ENCODE measurements at regions not wholly inside any gene's neighbourhood (a gene's known extent, or its start where the extent isn't known, plus 50 kb on each side); places are given as distances from the start of the nearest gene placed in this dataset.

GRCh38 chr17:71726341-71726740 lies 394.5 kb upstream of the SOX9 start:
- TF ChIP-seq, protein P1, sequence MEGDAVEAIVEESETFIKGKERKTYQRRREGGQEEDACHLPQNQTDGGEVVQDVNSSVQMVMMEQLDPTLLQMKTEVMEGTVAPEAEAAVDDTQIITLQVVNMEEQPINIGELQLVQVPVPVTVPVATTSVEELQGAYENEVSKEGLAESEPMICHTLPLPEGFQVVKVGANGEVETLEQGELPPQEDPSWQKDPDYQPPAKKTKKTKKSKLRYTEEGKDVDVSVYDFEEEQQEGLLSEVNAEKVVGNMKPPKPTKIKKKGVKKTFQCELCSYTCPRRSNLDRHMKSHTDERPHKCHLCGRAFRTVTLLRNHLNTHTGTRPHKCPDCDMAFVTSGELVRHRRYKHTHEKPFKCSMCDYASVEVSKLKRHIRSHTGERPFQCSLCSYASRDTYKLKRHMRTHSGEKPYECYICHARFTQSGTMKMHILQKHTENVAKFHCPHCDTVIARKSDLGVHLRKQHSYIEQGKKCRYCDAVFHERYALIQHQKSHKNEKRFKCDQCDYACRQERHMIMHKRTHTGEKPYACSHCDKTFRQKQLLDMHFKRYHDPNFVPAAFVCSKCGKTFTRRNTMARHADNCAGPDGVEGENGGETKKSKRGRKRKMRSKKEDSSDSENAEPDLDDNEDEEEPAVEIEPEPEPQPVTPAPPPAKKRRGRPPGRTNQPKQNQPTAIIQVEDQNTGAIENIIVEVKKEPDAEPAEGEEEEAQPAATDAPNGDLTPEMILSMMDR (conservative IDR thresholded peaks at IDR 0.05; ENCODE audit: low read depth, low read length): no peak
- TF ChIP-seq, protein P2, sequence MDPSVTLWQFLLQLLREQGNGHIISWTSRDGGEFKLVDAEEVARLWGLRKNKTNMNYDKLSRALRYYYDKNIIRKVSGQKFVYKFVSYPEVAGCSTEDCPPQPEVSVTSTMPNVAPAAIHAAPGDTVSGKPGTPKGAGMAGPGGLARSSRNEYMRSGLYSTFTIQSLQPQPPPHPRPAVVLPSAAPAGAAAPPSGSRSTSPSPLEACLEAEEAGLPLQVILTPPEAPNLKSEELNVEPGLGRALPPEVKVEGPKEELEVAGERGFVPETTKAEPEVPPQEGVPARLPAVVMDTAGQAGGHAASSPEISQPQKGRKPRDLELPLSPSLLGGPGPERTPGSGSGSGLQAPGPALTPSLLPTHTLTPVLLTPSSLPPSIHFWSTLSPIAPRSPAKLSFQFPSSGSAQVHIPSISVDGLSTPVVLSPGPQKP (IDR thresholded peaks at IDR 0.05; ENCODE audit: borderline replicate concordance, low read depth, low read length): no peak
- TF ChIP-seq RFX5 (IDR thresholded peaks at IDR 0.05; ENCODE audit: low read depth, low read length) (no peak), MAZ (IDR thresholded peaks at IDR 0.05; ENCODE audit: borderline replicate concordance, low read depth, low read length) (no peak), POLR2A (IDR thresholded peaks at IDR 0.05; ENCODE audit: low read depth, low read length) (no peak), SMC3 (IDR thresholded peaks at IDR 0.05; ENCODE audit: low read depth, low read length) (no peak)

Measured in IMR-90 (cell line).